HG03571 (cell line): ENCODE measurements at regions not wholly inside any gene's neighbourhood (a gene's known extent, or its start where the extent isn't known, plus 50 kb on each side); places are given as distances from the start of the nearest gene placed in this dataset.

ENCODE experiments used
- ATAC-seq: cut with Tn5 transposase; IDR thresholded peaks from one replicate; pipeline ENCODE4 v1.9.1; 2021; ENCODE audit not compliant: unreplicated experiment

- ATAC-seq, result no peak
These were observed 301.6 kb downstream of the SNX13 start for GRCh38 chr7:17638727-17639126.

- no peak for ATAC-seq
These were observed 299.4 kb downstream of the SNX13 start for GRCh38 chr7:17640730-17641377.

- no peak for ATAC-seq
These were observed 294.8 kb downstream of the SNX13 start for GRCh38 chr7:17645500-17645899.

DNA sequence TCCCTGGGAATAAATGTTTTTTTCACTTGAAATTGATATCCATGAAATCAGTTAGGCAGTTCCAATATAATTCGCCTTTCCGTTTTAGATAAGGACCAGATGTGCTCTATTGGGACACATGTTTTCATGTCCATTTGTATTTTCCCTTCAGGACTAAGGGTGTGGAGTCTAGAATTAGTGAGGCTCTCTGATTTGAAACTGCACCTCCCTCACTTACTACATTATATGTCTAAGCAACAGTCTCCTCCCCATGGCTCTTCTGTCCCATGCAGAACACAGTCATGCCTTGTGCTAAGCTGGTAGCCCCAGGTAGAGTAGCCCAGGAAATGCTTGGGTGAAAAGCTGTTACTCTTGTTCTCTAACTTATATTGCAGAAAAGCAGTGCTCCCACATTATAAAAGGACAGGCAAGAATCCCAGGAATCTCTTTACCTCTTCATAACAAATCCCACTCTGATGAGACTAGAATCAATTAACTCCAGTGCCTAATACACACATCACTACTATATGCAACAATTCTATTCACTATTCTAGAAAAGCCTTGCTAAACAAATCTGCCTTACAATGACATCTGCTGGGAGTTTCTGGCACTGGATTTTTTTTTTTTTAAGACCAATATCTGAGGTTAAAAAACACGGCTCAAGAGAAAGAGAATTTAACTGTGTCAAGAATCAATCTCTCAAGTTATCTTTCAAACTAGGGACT is 293.9 kb downstream of the SNX13 start:
- no peak for ATAC-seq

GRCh38 chr7:17651341-17651740 is 289.0 kb downstream of the SNX13 start:
- ATAC-seq, result no peak

- no peak for ATAC-seq
These were observed 288.4 kb downstream of the SNX13 start for GRCh38 chr7:17651863-17652385.

DNA sequence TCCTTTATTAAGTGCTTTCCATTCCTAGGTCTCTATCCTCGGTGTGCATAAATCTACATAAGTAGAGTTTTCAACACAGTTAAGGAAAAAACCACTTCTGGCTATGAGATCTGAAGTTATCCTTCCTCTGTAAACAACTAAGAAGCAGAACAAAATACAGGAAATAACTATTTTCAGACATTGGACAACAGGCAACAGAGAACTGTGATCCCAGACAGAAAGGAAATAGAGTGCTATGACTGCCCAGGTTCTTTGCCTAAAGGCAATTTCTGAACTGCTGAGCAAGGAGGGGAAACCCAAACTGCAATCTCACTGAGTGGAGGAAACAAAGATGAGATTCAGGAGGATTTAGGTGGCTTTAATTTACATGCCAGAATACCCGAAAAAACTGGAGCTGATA is 285.4 kb downstream of the SNX13 start:
- ATAC-seq, result no peak

GRCh38 chr7:17659126-17659525 is 281.2 kb downstream of the SNX13 start:
- no peak for ATAC-seq

DNA sequence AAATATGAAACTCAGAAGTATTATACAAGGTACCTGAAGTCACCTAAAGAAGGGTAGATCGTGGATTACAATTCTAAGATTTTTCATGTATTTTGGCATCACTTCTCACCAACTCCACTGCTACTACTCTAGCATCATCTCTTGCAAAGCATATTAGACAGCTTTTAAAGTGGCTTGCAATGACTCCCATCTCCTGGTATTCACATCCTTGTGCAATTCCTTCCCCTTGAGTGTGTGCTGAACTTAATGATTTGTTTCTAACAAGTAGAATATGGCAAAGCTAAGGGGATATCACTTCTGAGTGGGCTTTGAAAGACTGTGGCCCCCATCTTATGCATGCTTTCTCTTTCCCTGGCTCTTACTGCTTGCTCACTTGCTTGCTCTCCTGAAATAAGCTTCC is 280.2 kb downstream of the SNX13 start:
- ATAC-seq, result no peak

DNA sequence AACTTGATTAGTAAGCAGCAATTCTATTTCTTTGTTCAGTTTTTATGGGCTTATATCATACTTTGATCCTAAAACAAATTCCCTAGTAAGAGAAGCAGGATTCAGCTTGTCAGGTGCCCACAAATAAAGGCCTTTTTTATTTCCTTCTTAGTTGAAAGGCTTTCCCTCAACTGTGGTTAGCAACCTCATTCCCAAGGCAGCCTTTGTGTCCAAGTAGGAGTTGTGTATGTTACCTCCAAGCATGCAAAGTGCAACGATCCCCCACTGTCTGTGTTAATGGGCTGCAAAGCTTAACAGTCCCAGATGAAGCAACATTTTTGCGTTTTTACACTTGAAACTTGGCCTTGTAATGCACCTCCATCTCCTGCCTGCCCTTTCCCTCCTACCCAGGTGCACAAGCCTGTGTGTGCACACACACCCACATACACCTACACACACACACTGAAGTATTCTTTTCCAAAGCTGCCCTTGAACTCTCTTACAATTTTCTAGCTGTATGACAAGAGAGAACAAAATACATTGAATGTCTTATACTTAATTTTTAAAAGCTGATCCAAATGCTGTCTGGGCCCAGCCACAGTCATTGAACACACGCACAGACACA is 278.2 kb downstream of the SNX13 start:
- ATAC-seq, result no peak

DNA sequence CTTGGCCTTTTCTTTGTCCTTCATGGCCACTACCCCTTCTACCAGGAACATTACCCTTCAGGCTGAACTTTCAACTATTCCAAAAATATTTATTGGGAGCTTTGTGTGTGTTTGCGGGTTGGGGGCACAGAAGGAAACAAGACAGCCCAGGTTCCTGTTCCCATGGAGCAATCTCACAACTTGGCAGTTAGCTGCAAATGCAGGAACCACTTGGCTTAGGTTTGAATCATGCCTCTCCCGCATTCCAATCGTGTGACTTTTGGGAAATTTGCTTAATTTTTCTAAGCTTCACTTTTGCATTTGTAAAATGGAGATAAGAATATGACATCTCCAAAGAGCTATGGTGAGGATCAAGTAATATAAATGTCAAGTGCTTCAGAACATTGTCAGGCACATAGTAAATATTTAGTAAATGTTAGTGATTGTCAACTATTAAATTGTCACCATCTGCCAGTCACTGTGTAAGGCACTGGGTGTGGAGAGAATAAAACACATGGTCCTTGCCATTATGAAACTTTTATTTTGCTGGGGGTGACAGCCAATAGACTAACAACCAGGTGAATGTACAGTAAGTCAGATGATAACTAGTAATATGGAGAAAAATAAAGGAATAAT is 277.1 kb downstream of the SNX13 start:
- no peak for ATAC-seq

DNA sequence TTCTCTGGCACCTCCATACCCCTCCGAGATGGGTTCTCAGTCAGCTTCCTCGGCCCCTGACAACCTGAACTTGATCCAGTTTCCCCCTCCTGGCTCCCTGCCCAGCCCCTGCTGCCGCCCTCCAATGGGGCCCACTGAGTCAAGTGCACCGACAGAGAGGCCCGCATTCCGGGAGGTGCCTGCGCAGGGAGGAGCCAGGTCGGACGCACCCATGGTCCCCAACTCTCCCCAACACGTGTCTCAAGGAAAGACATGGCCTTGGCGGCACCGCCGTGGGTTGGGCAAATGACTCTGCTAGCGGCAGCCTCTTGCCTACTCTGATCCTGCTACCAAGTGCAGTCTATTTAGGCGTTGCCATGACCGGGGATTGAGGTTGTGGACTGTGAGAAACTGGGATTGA is 275.3 kb downstream of the SNX13 start:
- no peak for ATAC-seq

GRCh38 chr7:17668122-17668521 is 272.2 kb downstream of the SNX13 start:
- no peak for ATAC-seq

DNA sequence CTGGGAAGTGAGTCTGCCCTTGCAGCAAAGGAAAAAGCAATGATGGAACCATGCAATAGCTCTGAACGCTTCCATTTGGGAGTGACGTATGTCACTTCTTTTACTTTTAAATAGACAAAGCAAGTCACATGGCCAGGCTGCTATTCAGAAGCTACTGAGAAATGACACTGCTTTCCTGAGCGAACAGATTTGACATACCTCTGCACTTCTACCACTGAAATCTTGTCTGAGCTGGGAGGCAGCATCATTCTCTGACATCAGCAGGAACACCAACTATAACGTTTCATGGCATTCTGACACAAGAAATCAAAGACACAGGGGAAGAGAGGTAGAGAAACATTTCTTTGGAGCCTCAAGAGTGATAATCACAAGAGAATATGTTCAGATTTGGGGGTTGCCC is 271.1 kb downstream of the SNX13 start:
- ATAC-seq, result no peak

GRCh38 chr7:17671956-17672355 is 268.3 kb downstream of the SNX13 start:
- no peak for ATAC-seq

DNA sequence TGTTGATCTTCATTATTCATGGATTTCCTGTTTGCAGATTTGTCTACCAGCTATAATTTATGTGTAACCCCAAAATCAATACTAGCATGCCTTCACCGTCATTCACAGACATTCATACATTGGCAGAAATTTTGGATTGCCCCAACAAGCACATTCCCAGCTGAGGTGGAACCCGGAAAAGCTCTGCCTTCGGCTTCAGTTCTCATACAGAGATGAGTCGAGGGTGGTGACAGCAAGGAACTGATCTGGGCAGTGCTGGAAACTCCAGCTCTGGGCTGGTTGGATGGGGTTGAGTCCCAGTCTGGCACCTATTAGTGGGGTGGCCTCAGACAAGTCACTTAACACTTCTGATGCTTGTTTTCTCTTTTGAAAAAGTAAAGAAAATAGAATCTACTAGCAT is 267.5 kb downstream of the SNX13 start:
- ATAC-seq, result no peak

DNA sequence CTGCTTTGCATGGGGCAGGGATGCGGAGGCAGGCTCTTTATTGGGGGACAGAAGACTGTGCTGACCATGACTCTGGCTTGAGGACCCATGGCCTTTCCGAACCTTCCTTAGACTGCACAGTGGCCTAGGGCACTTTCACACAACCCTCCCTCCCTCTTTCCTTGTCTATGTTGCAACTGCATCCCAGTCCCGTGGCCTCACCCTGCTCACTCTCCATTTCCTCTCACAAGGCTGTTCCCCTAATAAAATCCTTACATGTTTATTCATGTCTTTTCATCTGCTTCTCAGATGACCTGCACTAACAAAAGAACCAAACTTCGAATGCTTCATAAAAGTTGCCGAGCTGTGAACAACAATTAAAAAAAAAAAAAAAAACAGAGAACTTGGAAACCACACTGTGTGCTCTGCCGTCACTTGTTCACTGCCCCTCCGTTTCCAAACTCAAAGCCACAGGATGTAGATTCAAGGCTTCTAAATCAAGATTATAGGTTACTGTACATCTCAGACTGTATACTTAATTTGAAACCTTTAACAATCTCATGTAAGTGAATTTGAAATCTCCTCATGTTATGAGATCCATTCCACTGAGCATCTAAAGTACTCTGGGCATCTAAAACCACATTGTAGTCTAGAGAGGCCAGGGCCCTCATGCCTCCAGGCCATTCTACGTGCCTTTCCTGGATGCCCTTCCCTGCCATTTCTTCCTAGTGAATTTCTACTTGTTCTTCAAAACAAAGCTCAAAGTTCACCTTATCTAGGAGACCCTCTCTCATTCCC is 265.9 kb downstream of the SNX13 start:
- ATAC-seq, result no peak

GRCh38 chr7:17674943-17675608 is 265.2 kb downstream of the SNX13 start:
- ATAC-seq, result no peak

DNA sequence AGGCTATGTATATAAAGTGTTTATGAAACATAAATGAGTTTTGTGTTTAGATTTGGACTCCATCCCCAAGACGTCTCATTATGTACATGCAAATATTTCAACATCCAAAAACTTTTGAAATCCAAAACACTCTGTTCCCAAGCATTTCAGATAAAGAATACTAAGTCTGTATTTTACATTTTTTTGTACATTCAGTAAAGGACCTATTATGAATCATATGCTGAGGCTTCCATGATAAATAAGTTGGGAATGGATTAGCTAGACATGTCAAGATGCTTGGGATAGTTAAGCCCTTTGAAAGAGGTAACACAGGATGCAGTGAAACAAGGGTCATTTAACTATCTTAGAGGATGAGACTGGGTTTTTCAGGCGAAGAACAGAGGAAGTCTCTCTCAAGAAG is 262.9 kb downstream of the SNX13 start:
- ATAC-seq, result no peak

- ATAC-seq, result no peak
These were observed 261.4 kb downstream of the SNX13 start for GRCh38 chr7:17678896-17679295.

DNA sequence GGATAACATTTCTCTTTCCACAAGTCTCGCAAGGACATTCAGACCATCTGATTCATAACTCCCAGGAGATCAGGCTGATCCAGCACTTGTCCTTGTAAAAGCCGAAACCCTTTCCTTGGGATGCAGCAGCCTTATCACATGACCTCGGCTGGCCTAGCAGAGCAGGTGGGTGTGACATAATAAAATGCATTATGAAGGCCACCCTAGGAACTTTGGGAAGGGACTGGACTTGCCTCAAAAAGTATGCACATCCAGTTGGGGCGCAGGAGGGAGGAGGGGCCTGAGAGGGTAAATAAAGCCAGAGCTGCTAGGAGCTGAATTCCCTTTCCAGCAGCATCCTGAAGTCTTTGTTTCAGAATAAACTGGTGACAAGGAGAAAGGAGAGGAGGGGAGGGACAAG is 260.8 kb downstream of the SNX13 start:
- ATAC-seq, result no peak
